Psoas muscle (tissue), 7 donors: ENCODE measurements at regions not wholly inside any gene's neighbourhood (a gene's known extent, or its start where the extent isn't known, plus 50 kb on each side); places are given as distances from the start of the nearest gene placed in this dataset.

Source experiments
- ATAC-seq, 4 donors: fragments of 200-7000 bp; cut with Tn5 transposase; one replicate each; pipeline ENCODE4 v1.9.1; 2020; ENCODE audit warnings: moderate library complexity in 3 of 4, mild to moderate bottlenecking in 2 of 4
- DNase-seq, 2 donors: peaks; one replicate each; pipeline ENCODE4 v3.0.0-alpha.2; 2020
- H3K27ac ChIP-seq: fragments of 200-600 bp; one replicate; pipeline ENCODE4 v1.8.0; 2022
- H3K27me3 ChIP-seq, 3 donors: fragments of 200-600 bp in 1 of 3; one replicate each; pipeline versions ENCODE4 v1.6.1 to v1.8.0; 2013 to 2022; ENCODE audit warnings: low read length in 2 of 3, mild to moderate bottlenecking in 2 of 3, moderate library complexity in 1 of 3; ENCODE audit not compliant: insufficient read depth in 3 of 3
- H3K36me3 ChIP-seq, 2 donors: fragments of 200-600 bp in 1 of 2; one replicate each; pipeline versions ENCODE4 v1.6.1 to v1.8.0; 2013 to 2022; ENCODE audit warnings: low read depth in 1 of 2, mild to moderate bottlenecking in 1 of 2, moderate library complexity in 1 of 2; ENCODE audit not compliant: insufficient read depth in 1 of 2
- H3K4me1 ChIP-seq: fragments of 200-600 bp; one replicate; pipeline ENCODE4 v1.8.0; 2022
- H3K4me3 ChIP-seq: fragments of 200-600 bp; one replicate; pipeline ENCODE4 v1.8.0; 2022; ENCODE audit warnings: mild to moderate bottlenecking
- H3K9me3 ChIP-seq: fragments of 200-600 bp; one replicate; pipeline ENCODE4 v1.8.0; 2022
- WGBS, 3 donors: extraction: QIAGEN DNeasy Blood & Tissue Kit; methylation state at CpG; one replicate each; pipeline versions ENCODE4 v1.1.6 to v1.1.7; 2013; 5-methylcytosine and 5-hydroxymethylcytosine counted together
- intact Hi-C, 2 donors: fragments of 100-400 bp; cut with DNase I; formaldehyde crosslinking; loops; one replicate each; pipeline versions ENCODE4 v1.11.0 to v1.14.2; 2022
- TF ChIP-seq, protein P1 (sequence below): fragments of 200-600 bp; IDR thresholded peaks from one replicate; pipeline ENCODE4 v1.8.0; 2022; ENCODE audit warnings: antibody characterized with exemption
- donor health status: healthy with polysubstance abuse.
- donor health status: DM: no; HTN: no; CAD: no; lungs with moderate emphysema.
- donor health status: Bipolar disorder and iron deficiency.
- donor health status: healthy.
- donor health status: DM: yes; HTN: yes; CAD: no.
- donor health status: DM: no; HTN: no; CAD: no.
- donor health status: DM: yes; HTN: yes; CAD: no.

DNA sequence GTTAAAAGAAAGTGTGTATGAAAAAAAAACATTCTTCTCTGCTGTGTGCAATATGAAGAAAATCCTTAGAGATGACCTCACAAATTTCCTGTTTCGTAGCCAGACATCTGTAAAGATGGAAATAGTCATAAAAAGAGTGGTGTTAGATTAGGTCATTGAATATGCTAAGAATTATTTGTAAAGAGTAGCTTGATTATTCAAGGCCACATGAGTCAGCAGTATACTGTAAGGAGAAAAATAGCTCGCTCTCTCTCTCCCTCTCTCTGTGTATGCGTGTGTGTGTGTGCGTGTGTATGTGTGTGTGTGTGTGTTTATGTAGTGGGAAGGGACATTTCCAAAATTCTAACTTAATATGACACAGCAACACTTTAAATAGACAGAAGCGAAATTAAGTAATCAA lies 78.8 kb downstream of the PTCHD4 start:
- TF ChIP-seq, protein P1, sequence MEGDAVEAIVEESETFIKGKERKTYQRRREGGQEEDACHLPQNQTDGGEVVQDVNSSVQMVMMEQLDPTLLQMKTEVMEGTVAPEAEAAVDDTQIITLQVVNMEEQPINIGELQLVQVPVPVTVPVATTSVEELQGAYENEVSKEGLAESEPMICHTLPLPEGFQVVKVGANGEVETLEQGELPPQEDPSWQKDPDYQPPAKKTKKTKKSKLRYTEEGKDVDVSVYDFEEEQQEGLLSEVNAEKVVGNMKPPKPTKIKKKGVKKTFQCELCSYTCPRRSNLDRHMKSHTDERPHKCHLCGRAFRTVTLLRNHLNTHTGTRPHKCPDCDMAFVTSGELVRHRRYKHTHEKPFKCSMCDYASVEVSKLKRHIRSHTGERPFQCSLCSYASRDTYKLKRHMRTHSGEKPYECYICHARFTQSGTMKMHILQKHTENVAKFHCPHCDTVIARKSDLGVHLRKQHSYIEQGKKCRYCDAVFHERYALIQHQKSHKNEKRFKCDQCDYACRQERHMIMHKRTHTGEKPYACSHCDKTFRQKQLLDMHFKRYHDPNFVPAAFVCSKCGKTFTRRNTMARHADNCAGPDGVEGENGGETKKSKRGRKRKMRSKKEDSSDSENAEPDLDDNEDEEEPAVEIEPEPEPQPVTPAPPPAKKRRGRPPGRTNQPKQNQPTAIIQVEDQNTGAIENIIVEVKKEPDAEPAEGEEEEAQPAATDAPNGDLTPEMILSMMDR = no peak
- no peak for ATAC-seq
- WGBS, 3 donors = 64 to 76% (median 71%) methylated on average over 5 of the region's 5 CpGs
- intact Hi-C loops = no loop called here
- DNase-seq = no peak
- no peaks in the 10 kb centered on the region for H3K4me1 ChIP-seq
- H3K4me3 ChIP-seq = no peak overlapping the region
- H3K36me3 ChIP-seq = no peaks in the 10 kb centered on the region
- H3K27me3 ChIP-seq = no peaks in the 10 kb centered on the region
- H3K27ac ChIP-seq = no peak overlapping the region
- no peaks in the 10 kb centered on the region for H3K9me3 ChIP-seq

DNA sequence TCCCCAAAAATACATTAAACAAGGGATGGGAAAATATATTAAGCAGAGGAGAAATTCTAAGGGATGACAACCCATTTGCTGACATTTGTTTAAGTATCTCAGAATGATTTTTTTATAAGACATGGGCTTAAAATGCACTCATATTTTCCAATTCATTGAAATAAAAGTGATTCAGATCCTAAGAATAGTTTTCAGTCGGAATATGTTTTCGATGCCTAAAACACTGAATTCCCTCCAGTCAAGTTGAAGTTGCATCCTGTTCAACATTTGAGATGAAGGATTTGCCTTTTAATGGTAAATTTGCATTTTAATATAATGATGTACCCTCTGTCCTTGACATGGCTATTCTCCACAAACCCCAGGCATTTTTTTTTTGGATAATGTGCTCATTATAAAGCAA lies 79.3 kb downstream of the PTCHD4 start:
- no peak for DNase-seq
- no peaks in the 10 kb centered on the region for H3K4me1 ChIP-seq
- no peak overlapping the region for H3K27ac ChIP-seq
- no peaks in the 10 kb centered on the region for H3K9me3 ChIP-seq
- no peak overlapping the region for H3K4me3 ChIP-seq
- WGBS, 3 donors = 60 to 72% (median 70%) methylated on average over 2 of the region's 2 CpGs
- ATAC-seq = no peak
- TF ChIP-seq, protein P1 = no peak
- intact Hi-C loops = no loop called here
- H3K36me3 ChIP-seq = no peaks in the 10 kb centered on the region
- no peaks in the 10 kb centered on the region for H3K27me3 ChIP-seq

DNA sequence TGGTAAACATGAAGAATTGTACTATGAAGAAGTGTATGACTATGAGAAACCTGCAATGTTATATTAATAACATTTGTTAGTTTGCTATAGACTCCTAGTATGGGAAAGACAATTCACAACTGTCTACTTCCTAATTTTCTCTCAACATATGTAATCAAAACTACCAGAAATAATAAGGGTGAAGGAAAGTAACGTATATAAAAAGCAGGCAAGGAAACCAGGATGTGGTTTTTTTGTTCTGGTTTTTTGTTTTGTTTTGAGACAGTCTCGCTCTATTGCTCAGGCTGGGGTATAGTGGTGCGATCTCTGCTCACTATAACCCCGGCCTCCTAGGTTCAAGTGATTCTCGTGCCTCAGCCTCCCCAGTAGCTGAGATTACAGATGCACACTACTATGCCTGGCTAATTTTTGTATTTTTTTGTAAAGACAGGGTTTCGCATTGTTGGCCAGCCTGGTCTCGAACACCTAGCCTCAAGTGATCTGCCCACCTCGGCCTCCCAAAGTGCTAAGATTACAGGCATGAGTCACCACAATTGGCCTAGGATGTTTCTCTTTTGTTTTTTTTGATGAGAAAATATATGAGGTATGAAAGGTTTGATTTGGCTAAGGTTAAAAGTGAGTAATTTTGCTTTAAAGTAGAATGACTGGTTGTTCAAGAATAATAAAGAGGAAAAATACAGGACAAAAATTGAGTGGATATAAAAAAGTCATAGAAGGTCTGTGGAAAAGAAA lies 83.1 kb downstream of the PTCHD4 start:
- H3K36me3 ChIP-seq = no peaks in the 10 kb centered on the region
- H3K4me1 ChIP-seq = no peaks in the 10 kb centered on the region
- no peak for DNase-seq
- ATAC-seq = no peak
- no peaks in the 10 kb centered on the region for H3K9me3 ChIP-seq
- TF ChIP-seq, protein P1 = no peak
- H3K27ac ChIP-seq = no peak overlapping the region
- H3K27me3 ChIP-seq = peaks cover 0 to 4% (median 0%) of the 10 kb centered on the region in 3 donors
- no peak overlapping the region for H3K4me3 ChIP-seq
- WGBS, 3 donors = 61 to 80% (median 63%) methylated on average over 8 of the region's 8 CpGs
- intact Hi-C loops = no loop called here

DNA sequence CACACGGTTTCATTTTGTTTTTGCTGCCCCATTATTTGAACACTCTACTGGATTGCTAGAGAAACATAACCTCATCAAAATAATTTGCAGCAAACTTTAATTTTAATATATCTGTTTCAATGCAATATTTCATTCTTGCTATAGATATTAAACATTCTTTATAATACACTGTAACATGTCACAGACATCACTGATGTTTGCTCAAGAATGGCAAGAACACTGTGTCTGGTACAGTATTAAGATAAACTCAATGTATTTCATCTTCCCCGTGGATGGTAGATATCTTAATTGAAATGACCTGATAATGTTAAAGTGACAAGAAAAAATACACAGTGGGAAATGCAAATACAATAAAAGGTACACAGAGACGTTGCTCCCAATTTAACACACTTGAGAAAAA lies 86.0 kb downstream of the PTCHD4 start:
- H3K27me3 ChIP-seq = peaks cover 0 to 4% (median 0%) of the 10 kb centered on the region in 3 donors
- no peaks in the 10 kb centered on the region for H3K4me1 ChIP-seq
- DNase-seq (no peak), ATAC-seq (no peak)
- no peak overlapping the region for H3K4me3 ChIP-seq
- H3K9me3 ChIP-seq = no peaks in the 10 kb centered on the region
- no peaks in the 10 kb centered on the region for H3K36me3 ChIP-seq
- no peak overlapping the region for H3K27ac ChIP-seq
- intact Hi-C loops = no loop called here
- 69 to 74% (median 71%) methylated on average over 3 of the region's 3 CpGs for WGBS, 3 donors
- TF ChIP-seq, protein P1 = no peak

DNA sequence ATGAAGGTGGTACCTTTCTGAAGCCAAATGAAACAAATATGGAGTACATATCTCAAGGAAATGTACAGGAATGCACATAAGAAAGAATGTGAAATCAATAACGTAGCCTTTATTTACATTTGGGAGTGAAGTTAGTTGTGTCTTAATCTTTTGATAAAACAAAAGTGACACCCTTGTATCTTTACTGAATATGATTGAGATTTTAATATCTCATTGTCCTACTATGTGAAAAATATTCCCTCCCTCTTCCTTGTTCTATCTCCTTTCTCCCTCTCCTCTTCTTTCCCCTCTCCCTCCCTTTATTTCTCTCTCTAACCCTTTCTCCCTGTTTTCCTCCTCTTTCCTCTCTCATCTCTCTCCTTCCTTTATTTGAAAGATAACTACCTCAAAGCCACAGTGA lies 89.1 kb downstream of the PTCHD4 start:
- H3K9me3 ChIP-seq = no peaks in the 10 kb centered on the region
- intact Hi-C loops = no loop called here
- TF ChIP-seq, protein P1 = no peak
- DNase-seq (no peak), ATAC-seq (no peak)
- WGBS, 3 donors = 86 to 92% (median 87%) methylated on average over 1 of the region's 1 CpG
- no peak overlapping the region for H3K4me3 ChIP-seq
- H3K4me1 ChIP-seq = no peaks in the 10 kb centered on the region
- no peaks in the 10 kb centered on the region for H3K36me3 ChIP-seq
- peaks cover 0 to 4% (median 0%) of the 10 kb centered on the region in 3 donors for H3K27me3 ChIP-seq
- no peak overlapping the region for H3K27ac ChIP-seq
